Kidney epithelial cell (primary cell): ENCODE measurements at regions not wholly inside any gene's neighbourhood (a gene's known extent, or its start where the extent isn't known, plus 50 kb on each side); places are given as distances from the start of the nearest gene placed in this dataset.

Experiments used
- DNase-seq: peaks from one replicate; pipeline ENCODE4 v3.0.0-alpha.2; 2010; ENCODE audit warnings: low read depth
- H3K27me3 ChIP-seq: 2 replicates; pipeline ENCODE4 v1.6.0; 2011; ENCODE audit warnings: low read length; ENCODE audit not compliant: control insufficient read depth, insufficient read depth
- H3K36me3 ChIP-seq: 2 replicates; pipeline ENCODE4 v1.5.1; 2011; ENCODE audit warnings: low read length; ENCODE audit not compliant: control insufficient read depth, insufficient read depth
- H3K4me3 ChIP-seq: 2 replicates; pipeline ENCODE4 v1.5.1; 2011; ENCODE audit warnings: low read depth, mild to moderate bottlenecking, control low read depth, low read length
- CTCF ChIP-seq: IDR thresholded peaks from 2 replicates; pipeline ENCODE4 v1.5.1; 2011; ENCODE audit warnings: mild to moderate bottlenecking, moderate library complexity, low read length, control low read depth, inconsistent platforms; ENCODE audit not compliant: insufficient read depth, poor library complexity, severe bottlenecking

- Histone ChIP-seq H3K27me3 (no peaks in the 10 kb centered on the region), H3K36me3 (no peaks in the 10 kb centered on the region), H3K4me3 (no peak overlapping the region)
- DNase-seq = no peak
- TF ChIP-seq CTCF = no peak
Observed at GRCh38 chr16:7209598-7209997, 123.0 kb upstream of the RBFOX1 start.

- no peaks in the 10 kb centered on the region for H3K27me3 ChIP-seq
- TF ChIP-seq CTCF = no peak
- DNase-seq = no peak
- H3K4me3 ChIP-seq = no peak overlapping the region
- H3K36me3 ChIP-seq = no peaks in the 10 kb centered on the region
Observed at GRCh38 chr16:7206469-7206868, 126.2 kb upstream of the RBFOX1 start.

- Histone ChIP-seq H3K4me3 (no peak overlapping the region), H3K27me3 (no peaks in the 10 kb centered on the region), H3K36me3 (no peaks in the 10 kb centered on the region)
- no peak for TF ChIP-seq CTCF
- DNase-seq = no peak
Observed at GRCh38 chr16:7200320-7200719, 132.3 kb upstream of the RBFOX1 start.

- Histone ChIP-seq H3K36me3 (no peaks in the 10 kb centered on the region), H3K4me3 (no peak overlapping the region), H3K27me3 (no peaks in the 10 kb centered on the region)
- no peak for TF ChIP-seq CTCF
- no peak for DNase-seq
Observed at GRCh38 chr16:7185689-7186088, 147.0 kb upstream of the RBFOX1 start.

GRCh38 chr16:7185165-7185564, 147.5 kb upstream of the RBFOX1 start:
- Histone ChIP-seq H3K27me3 (no peaks in the 10 kb centered on the region), H3K4me3 (no peak overlapping the region), H3K36me3 (no peaks in the 10 kb centered on the region)
- TF ChIP-seq CTCF = no peak
- no peak for DNase-seq

- Histone ChIP-seq H3K36me3 (no peaks in the 10 kb centered on the region), H3K27me3 (no peaks in the 10 kb centered on the region), H3K4me3 (no peak overlapping the region)
- TF ChIP-seq CTCF = no peak
- no peak for DNase-seq
Observed at GRCh38 chr16:7183768-7184167, 148.9 kb upstream of the RBFOX1 start.
